ENCODE measurements at regions not wholly inside any gene's neighbourhood (a gene's known extent, or its start where the extent isn't known, plus 50 kb on each side); places are given as distances from the start of the nearest gene placed in this dataset.

GRCh38 chr9:88934876-88935535 is 56.3 kb upstream of the S1PR3 start:
- ATAC-seq (ENCODE audit: low read depth in 2 of 2) (no peak), DNase-seq (no peak)
- peaks cover 0 to 18% (median 4%) of the 10 kb centered on the region in 7 donors for H3K9me3 Mint-ChIP-seq
- H3K4me1 Mint-ChIP-seq, result peaks cover 0 to 4% (median 0%) of the 10 kb centered on the region in 3 donors
- peaks cover 25 to 37% (median 27%) of the 10 kb centered on the region in 3 donors for H3K27me3 Mint-ChIP-seq
- no peak overlapping the region for H3K27ac Mint-ChIP-seq
- no peaks in the 10 kb centered on the region for H3K36me3 Mint-ChIP-seq
- no peak overlapping the region for H3K4me3 Mint-ChIP-seq

- Mint-ChIP-seq H3K9me3 (peaks cover 0 to 20% (median 0%) of the 10 kb centered on the region in 7 donors), H3K27me3 (peaks cover 25 to 37% (median 27%) of the 10 kb centered on the region in 3 donors), H3K27ac (no peak overlapping the region), H3K36me3 (no peaks in the 10 kb centered on the region), H3K4me1 (no peaks in the 10 kb centered on the region), H3K4me3 (no peak overlapping the region)
- DNase-seq, result no peak
- ATAC-seq (ENCODE audit: low read depth in 2 of 2), result no peak
These were observed 55.1 kb upstream of the S1PR3 start for GRCh38 chr9:88936132-88936531.

GRCh38 chr9:88936668-88937067 is 54.6 kb upstream of the S1PR3 start:
- Mint-ChIP-seq H3K27me3 (peaks cover 25 to 37% (median 27%) of the 10 kb centered on the region in 3 donors), H3K9me3 (peaks cover 0 to 20% (median 0%) of the 10 kb centered on the region in 7 donors), H3K36me3 (no peaks in the 10 kb centered on the region), H3K4me1 (no peaks in the 10 kb centered on the region), H3K27ac (no peak overlapping the region), H3K4me3 (no peak overlapping the region)
- DNase-seq (no peak), ATAC-seq (ENCODE audit: low read depth in 2 of 2) (no peak)

GRCh38 chr9:88937248-88937647 is 54.0 kb upstream of the S1PR3 start:
- Mint-ChIP-seq H3K27me3 (peaks cover 27 to 31% (median 29%) of the 10 kb centered on the region in 3 donors), H3K4me1 (no peaks in the 10 kb centered on the region), H3K27ac (no peak overlapping the region), H3K4me3 (no peak overlapping the region), H3K36me3 (no peaks in the 10 kb centered on the region), H3K9me3 (peaks cover 0 to 20% (median 0%) of the 10 kb centered on the region in 7 donors)
- DNase-seq, result no peak
- no peak for ATAC-seq (ENCODE audit: low read depth in 2 of 2)

GRCh38 chr9:88938189-88938588 is 53.1 kb upstream of the S1PR3 start:
- ATAC-seq (ENCODE audit: low read depth in 2 of 2) (no peak), DNase-seq (no peak)
- H3K36me3 Mint-ChIP-seq, result no peaks in the 10 kb centered on the region
- no peak overlapping the region for H3K4me3 Mint-ChIP-seq
- peaks cover 23 to 25% (median 23%) of the 10 kb centered on the region in 3 donors for H3K27me3 Mint-ChIP-seq
- H3K9me3 Mint-ChIP-seq, result peaks cover 0 to 16% (median under 1%) of the 10 kb centered on the region in 7 donors
- H3K27ac Mint-ChIP-seq, result no peak overlapping the region
- H3K4me1 Mint-ChIP-seq, result no peaks in the 10 kb centered on the region
